ENCODE measurements at regions not wholly inside any gene's neighbourhood (a gene's known extent, or its start where the extent isn't known, plus 50 kb on each side); places are given as distances from the start of the nearest gene placed in this dataset.

- H3K36me3 ChIP-seq (replicated peaks) = no peaks in the 10 kb centered on the region
- H3K27ac ChIP-seq = no peak overlapping the region
- H3K4me3 ChIP-seq (ENCODE audit: low read depth, low read length) = no peak overlapping the region
- no peak for DNase-seq
- TF ChIP-seq CTCF (IDR thresholded peaks at IDR 0.05; ENCODE audit: low read depth, low read length, missing control alignments) = no peak
- H3K27me3 ChIP-seq (replicated peaks) = no peaks in the 10 kb centered on the region
- in situ Hi-C loops (cut with HindIII; ENCODE audit: low pct_ligation_motif_present, low sequenced_read_pairs) = no loop called here
Observed at GRCh38 chr13:44748439-44748838, 172.3 kb upstream of the TSC22D1 start.

- TF ChIP-seq CTCF (IDR thresholded peaks at IDR 0.05; ENCODE audit: low read depth, low read length, missing control alignments) = no peak
- Histone ChIP-seq H3K27ac (no peak overlapping the region), H3K4me3 (ENCODE audit: low read depth, low read length) (no peak overlapping the region), H3K27me3 (replicated peaks) (no peaks in the 10 kb centered on the region), H3K36me3 (replicated peaks) (no peaks in the 10 kb centered on the region)
- DNase-seq = no peak
- in situ Hi-C loops (cut with HindIII; ENCODE audit: low pct_ligation_motif_present, low sequenced_read_pairs) = no loop called here
Observed at GRCh38 chr13:44747179-44747578, 171.0 kb upstream of the TSC22D1 start.

- no peaks in the 10 kb centered on the region for H3K27me3 ChIP-seq (replicated peaks)
- H3K4me3 ChIP-seq (ENCODE audit: low read depth, low read length) = no peak overlapping the region
- H3K36me3 ChIP-seq (replicated peaks) = no peaks in the 10 kb centered on the region
- H3K27ac ChIP-seq = no peak overlapping the region
- DNase-seq = no peak
- no peak for TF ChIP-seq CTCF (IDR thresholded peaks at IDR 0.05; ENCODE audit: low read depth, low read length, missing control alignments)
- in situ Hi-C loops (cut with HindIII; ENCODE audit: low pct_ligation_motif_present, low sequenced_read_pairs) = no loop called here
Observed at GRCh38 chr13:44746690-44747089, 170.6 kb upstream of the TSC22D1 start.

GRCh38 chr13:44744880-44745633 lies 168.9 kb upstream of the TSC22D1 start:
- no peak overlapping the region for H3K27ac ChIP-seq
- H3K36me3 ChIP-seq (replicated peaks) = no peaks in the 10 kb centered on the region
- H3K27me3 ChIP-seq (replicated peaks) = no peaks in the 10 kb centered on the region
- TF ChIP-seq CTCF (IDR thresholded peaks at IDR 0.05; ENCODE audit: low read depth, low read length, missing control alignments) = no peak
- DNase-seq = no peak
- no peak overlapping the region for H3K4me3 ChIP-seq (ENCODE audit: low read depth, low read length)
- in situ Hi-C loops (cut with HindIII; ENCODE audit: low pct_ligation_motif_present, low sequenced_read_pairs) = no loop called here

GRCh38 chr13:44739539-44739938 lies 163.4 kb upstream of the TSC22D1 start:
- no peak for DNase-seq
- H3K27ac ChIP-seq = no peak overlapping the region
- no peak overlapping the region for H3K4me3 ChIP-seq (ENCODE audit: low read depth, low read length)
- no peaks in the 10 kb centered on the region for H3K27me3 ChIP-seq (replicated peaks)
- no peaks in the 10 kb centered on the region for H3K36me3 ChIP-seq (replicated peaks)
- in situ Hi-C loops (cut with HindIII; ENCODE audit: low pct_ligation_motif_present, low sequenced_read_pairs) = no loop called here
- no peak for TF ChIP-seq CTCF (IDR thresholded peaks at IDR 0.05; ENCODE audit: low read depth, low read length, missing control alignments)

GRCh38 chr13:44739120-44739519 lies 163.0 kb upstream of the TSC22D1 start:
- H3K36me3 ChIP-seq (replicated peaks) = no peaks in the 10 kb centered on the region
- no peak overlapping the region for H3K27ac ChIP-seq
- no peaks in the 10 kb centered on the region for H3K27me3 ChIP-seq (replicated peaks)
- peak; percentile 36 for TF ChIP-seq CTCF (IDR thresholded peaks at IDR 0.05; ENCODE audit: low read depth, low read length, missing control alignments)
- in situ Hi-C loops (cut with HindIII; ENCODE audit: low pct_ligation_motif_present, low sequenced_read_pairs) = no loop called here
- no peak for DNase-seq
- H3K4me3 ChIP-seq (ENCODE audit: low read depth, low read length) = no peak overlapping the region
